ENCODE measurements at regions not wholly inside any gene's neighbourhood (a gene's known extent, or its start where the extent isn't known, plus 50 kb on each side); places are given as distances from the start of the nearest gene placed in this dataset.

- no peaks in the 10 kb centered on the region for H4K20me1 ChIP-seq (ENCODE audit: insufficient read depth, low read length)
- intact Hi-C loops (cut with micrococcal nuclease; ENCODE audit: unreplicated experiment): no loop called here
- DNase-seq (ENCODE audit: low spot score): peak; percentile 50
- no peaks in the 10 kb centered on the region for H3K4me1 ChIP-seq (ENCODE audit: insufficient read depth, low read length, poor library complexity, severe bottlenecking)
- H3K36me3 ChIP-seq (ENCODE audit: insufficient read depth, low read length): no peaks in the 10 kb centered on the region
- no peaks in the 10 kb centered on the region for H3K9me3 ChIP-seq (ENCODE audit: low read length)
- TF ChIP-seq, protein P1, sequence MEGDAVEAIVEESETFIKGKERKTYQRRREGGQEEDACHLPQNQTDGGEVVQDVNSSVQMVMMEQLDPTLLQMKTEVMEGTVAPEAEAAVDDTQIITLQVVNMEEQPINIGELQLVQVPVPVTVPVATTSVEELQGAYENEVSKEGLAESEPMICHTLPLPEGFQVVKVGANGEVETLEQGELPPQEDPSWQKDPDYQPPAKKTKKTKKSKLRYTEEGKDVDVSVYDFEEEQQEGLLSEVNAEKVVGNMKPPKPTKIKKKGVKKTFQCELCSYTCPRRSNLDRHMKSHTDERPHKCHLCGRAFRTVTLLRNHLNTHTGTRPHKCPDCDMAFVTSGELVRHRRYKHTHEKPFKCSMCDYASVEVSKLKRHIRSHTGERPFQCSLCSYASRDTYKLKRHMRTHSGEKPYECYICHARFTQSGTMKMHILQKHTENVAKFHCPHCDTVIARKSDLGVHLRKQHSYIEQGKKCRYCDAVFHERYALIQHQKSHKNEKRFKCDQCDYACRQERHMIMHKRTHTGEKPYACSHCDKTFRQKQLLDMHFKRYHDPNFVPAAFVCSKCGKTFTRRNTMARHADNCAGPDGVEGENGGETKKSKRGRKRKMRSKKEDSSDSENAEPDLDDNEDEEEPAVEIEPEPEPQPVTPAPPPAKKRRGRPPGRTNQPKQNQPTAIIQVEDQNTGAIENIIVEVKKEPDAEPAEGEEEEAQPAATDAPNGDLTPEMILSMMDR (conservative IDR thresholded peaks at IDR 0.05; ENCODE audit: low read length): peak; percentile 86
- no peak for TF ChIP-seq EZH2phosphoT487 (IDR thresholded peaks at IDR 0.05; ENCODE audit: borderline replicate concordance, low read depth, low read length)
- no peaks in the 10 kb centered on the region for H3K9me2 ChIP-seq (ENCODE audit: insufficient read depth, low read length)
- H2AFZ ChIP-seq (ENCODE audit: low read length): no peak overlapping the region
- no TSS peak for BruUV-seq (replicated peaks)
- ChIA-PET POLR2A (interaction anchor here (1.0 kb wide), 2 partner anchors 16 to 1417 kb away, joined by 3 read pairs; no protein-coding TSS in a partner anchor), CTCF (ENCODE audit: unreplicated experiment) (no interaction called here)
- no peak overlapping the region for H3K4me3 ChIP-seq (ENCODE audit: low read depth, low read length, poor library complexity, severe bottlenecking)
- no peak overlapping the region for H3K4me2 ChIP-seq (ENCODE audit: low read length)
- H3K27ac ChIP-seq (ENCODE audit: low read depth, low read length, poor library complexity, severe bottlenecking): no peak overlapping the region
- no peaks in the 10 kb centered on the region for H3K79me2 ChIP-seq (ENCODE audit: insufficient read depth, low read depth, low read length)
Measured at GRCh38 chr5:167049043-167049663, 1242.3 kb upstream of the WWC1 start.

DNA sequence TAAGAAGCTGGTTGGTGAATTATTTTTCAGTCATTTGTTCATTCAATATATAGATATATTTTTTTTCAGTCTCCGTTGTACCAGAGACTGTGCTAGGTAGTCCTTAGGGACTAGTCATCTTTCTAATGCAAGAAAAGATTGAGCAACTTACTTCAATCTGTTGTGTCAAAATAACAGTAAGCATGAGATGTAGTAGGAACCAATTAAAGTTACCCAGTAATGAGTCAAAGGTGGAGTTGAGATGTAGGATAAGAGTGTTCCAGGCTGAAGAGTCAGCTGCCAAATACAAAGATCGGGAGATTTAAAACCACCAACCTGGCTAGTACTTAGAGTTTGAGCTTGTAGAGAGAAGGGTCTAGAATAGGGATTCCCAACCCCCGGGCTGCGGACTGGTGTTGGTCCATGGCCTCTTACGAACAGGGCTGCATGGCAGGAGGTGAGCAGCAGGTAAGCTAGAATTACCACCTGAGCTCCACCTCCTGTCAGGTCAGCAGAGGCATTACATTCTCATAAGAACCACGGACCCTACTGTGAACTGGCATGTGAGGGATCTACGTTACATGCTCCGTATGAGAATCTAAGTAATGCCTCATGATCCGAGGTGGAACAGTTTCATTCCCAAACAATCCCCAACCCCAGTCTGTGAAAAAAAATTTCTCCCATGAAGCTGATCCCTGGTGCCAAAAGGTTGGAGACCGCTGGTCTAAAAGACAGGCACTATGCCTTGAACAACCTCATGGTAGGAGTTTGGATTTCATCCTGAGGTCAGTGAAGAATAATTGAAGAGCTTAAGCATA is 1241.5 kb upstream of the WWC1 start:
- H3K9me2 ChIP-seq (ENCODE audit: insufficient read depth, low read length): no peaks in the 10 kb centered on the region
- no peaks in the 10 kb centered on the region for H4K20me1 ChIP-seq (ENCODE audit: insufficient read depth, low read length)
- POLR2A ChIA-PET: no interaction called here
- CTCF ChIA-PET (ENCODE audit: unreplicated experiment): no interaction called here
- no peak overlapping the region for H3K4me3 ChIP-seq (ENCODE audit: low read depth, low read length, poor library complexity, severe bottlenecking)
- no peaks in the 10 kb centered on the region for H3K36me3 ChIP-seq (ENCODE audit: insufficient read depth, low read length)
- no peak for DNase-seq (ENCODE audit: low spot score)
- no peak overlapping the region for H2AFZ ChIP-seq (ENCODE audit: low read length)
- TF ChIP-seq EZH2phosphoT487 (IDR thresholded peaks at IDR 0.05; ENCODE audit: borderline replicate concordance, low read depth, low read length): no peak
- TF ChIP-seq, protein P1 (conservative IDR thresholded peaks at IDR 0.05; ENCODE audit: low read length): no peak
- no TSS peak for BruUV-seq (replicated peaks)
- no peaks in the 10 kb centered on the region for H3K4me1 ChIP-seq (ENCODE audit: insufficient read depth, low read length, poor library complexity, severe bottlenecking)
- H3K79me2 ChIP-seq (ENCODE audit: insufficient read depth, low read depth, low read length): no peaks in the 10 kb centered on the region
- no peak overlapping the region for H3K27ac ChIP-seq (ENCODE audit: low read depth, low read length, poor library complexity, severe bottlenecking)
- intact Hi-C loops (cut with micrococcal nuclease; ENCODE audit: unreplicated experiment): no loop called here
- H3K9me3 ChIP-seq (ENCODE audit: low read length): no peaks in the 10 kb centered on the region
- H3K4me2 ChIP-seq (ENCODE audit: low read length): no peak overlapping the region
